ENCODE measurements at regions not wholly inside any gene's neighbourhood (a gene's known extent, or its start where the extent isn't known, plus 50 kb on each side); places are given as distances from the start of the nearest gene placed in this dataset.

DNA sequence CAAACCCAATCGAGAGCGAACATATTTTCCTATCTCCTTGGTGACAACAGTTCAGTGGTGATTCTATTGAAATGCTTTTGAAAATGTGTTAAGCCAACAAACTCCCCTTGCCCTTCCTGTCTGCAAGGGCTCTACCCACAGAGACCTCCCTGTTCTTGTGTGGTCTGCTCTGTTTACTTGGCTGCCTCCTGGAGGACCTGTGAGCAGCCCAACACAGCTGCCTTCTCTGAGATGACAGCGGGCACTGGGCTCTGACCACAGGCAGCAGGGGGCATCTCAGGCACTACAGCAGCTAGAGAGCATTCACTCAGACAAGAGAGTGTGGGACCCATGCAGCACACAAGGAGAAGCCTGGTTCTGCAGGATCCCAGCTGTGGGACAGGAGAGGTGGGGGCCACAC is 416.4 kb downstream of the TCERG1L start:
- no TSS peak for BruUV-seq (replicated peaks)
- H4K5ac ChIP-seq (ENCODE audit: low read depth, low read length) = no peak overlapping the region
- no peak overlapping the region for H3K9ac ChIP-seq (ENCODE audit: low read depth, low read length)
- POLR2A ChIA-PET (ENCODE audit: unreplicated experiment) = no interaction called here
- H4K8ac ChIP-seq (ENCODE audit: low read depth in 2 of 2, low read length in 2 of 2) = no peak overlapping the region
- DNase-seq = no peak
- H3K18ac ChIP-seq (ENCODE audit: low read depth, low read length) = no peak overlapping the region
- intact Hi-C loops (cut with micrococcal nuclease) (no loop called here), in situ Hi-C loops (cut with MboI; ENCODE audit: low sequenced_read_pairs) (no loop called here), dilution Hi-C loops (cut with HindIII; ENCODE audit: low sequenced_read_pairs, unreplicated experiment) (no loop called here)
- H3K4me2 ChIP-seq (ENCODE audit: low read depth, low read length) = no peak overlapping the region
- no peak overlapping the region for H4K91ac ChIP-seq (ENCODE audit: insufficient read depth, low read depth, low read length)
- H3K27ac ChIP-seq (ENCODE audit: insufficient read depth, low read length) = no peak overlapping the region
- no peak overlapping the region for H3K56ac ChIP-seq (ENCODE audit: extremely low read depth, insufficient read depth, low read length)
- H3K4me3 ChIP-seq (ENCODE audit: insufficient read depth, low read depth, low read length) = no peak overlapping the region
- no peak overlapping the region for H2AK5ac ChIP-seq (ENCODE audit: low read depth, low read length)
- no peak overlapping the region for H2BK20ac ChIP-seq (ENCODE audit: low read depth, low read length)
- CTCF ChIA-PET = no interaction called here
- H3K27me3 ChIP-seq (ENCODE audit: control insufficient read depth, insufficient read depth, low read length) = no peaks in the 10 kb centered on the region
- no peak overlapping the region for H3K4ac ChIP-seq (ENCODE audit: low read depth, low read length)
- no peak overlapping the region for H2AK9ac ChIP-seq (replicated peaks; ENCODE audit: low read depth, low read length, poor library complexity)
- no peaks in the 10 kb centered on the region for H3K79me1 ChIP-seq (ENCODE audit: low read depth in 1 of 2, low read length in 2 of 2)
- no peak overlapping the region for H3K14ac ChIP-seq (replicated peaks; ENCODE audit: low read depth, low read length)
- ATAC-seq (ENCODE audit: low read depth) = no peak
- TF ChIP-seq BHLHE40 (IDR thresholded peaks at IDR 0.05; ENCODE audit: low read depth, low read length) (no peak), NFE2L2 (IDR thresholded peaks at IDR 0.05; ENCODE audit: low read depth, low read length) (no peak), CEBPB (IDR thresholded peaks at IDR 0.05; ENCODE audit: low read depth, low read length) (no peak), RAD21 (IDR thresholded peaks at IDR 0.05; ENCODE audit: low read length) (no peak), RFX5 (IDR thresholded peaks at IDR 0.05; ENCODE audit: low read depth, low read length) (no peak), MAFK (IDR thresholded peaks at IDR 0.05; ENCODE audit: low read depth, low read length) (no peak), MAZ (IDR thresholded peaks at IDR 0.05; ENCODE audit: borderline replicate concordance, low read depth, low read length) (no peak), MXI1 (IDR thresholded peaks at IDR 0.05; ENCODE audit: borderline replicate concordance, low read depth, low read length) (no peak)
- TF ChIP-seq, protein P1, sequence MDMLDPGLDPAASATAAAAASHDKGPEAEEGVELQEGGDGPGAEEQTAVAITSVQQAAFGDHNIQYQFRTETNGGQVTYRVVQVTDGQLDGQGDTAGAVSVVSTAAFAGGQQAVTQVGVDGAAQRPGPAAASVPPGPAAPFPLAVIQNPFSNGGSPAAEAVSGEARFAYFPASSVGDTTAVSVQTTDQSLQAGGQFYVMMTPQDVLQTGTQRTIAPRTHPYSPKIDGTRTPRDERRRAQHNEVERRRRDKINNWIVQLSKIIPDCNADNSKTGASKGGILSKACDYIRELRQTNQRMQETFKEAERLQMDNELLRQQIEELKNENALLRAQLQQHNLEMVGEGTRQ (IDR thresholded peaks at IDR 0.05; ENCODE audit: low read depth, low read length) = no peak
- TF ChIP-seq, protein P2, sequence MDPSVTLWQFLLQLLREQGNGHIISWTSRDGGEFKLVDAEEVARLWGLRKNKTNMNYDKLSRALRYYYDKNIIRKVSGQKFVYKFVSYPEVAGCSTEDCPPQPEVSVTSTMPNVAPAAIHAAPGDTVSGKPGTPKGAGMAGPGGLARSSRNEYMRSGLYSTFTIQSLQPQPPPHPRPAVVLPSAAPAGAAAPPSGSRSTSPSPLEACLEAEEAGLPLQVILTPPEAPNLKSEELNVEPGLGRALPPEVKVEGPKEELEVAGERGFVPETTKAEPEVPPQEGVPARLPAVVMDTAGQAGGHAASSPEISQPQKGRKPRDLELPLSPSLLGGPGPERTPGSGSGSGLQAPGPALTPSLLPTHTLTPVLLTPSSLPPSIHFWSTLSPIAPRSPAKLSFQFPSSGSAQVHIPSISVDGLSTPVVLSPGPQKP (IDR thresholded peaks at IDR 0.05; ENCODE audit: borderline replicate concordance, low read depth, low read length) = no peak
- no peak overlapping the region for H2AFZ ChIP-seq (replicated peaks; ENCODE audit: low read length, poor library complexity)
- H3K9me1 ChIP-seq (ENCODE audit: insufficient read depth, low read length) = no peaks in the 10 kb centered on the region
- no peaks in the 10 kb centered on the region for H3K4me1 ChIP-seq (ENCODE audit: control insufficient read depth, insufficient read depth, low read length)
- no peak overlapping the region for H3K23ac ChIP-seq (ENCODE audit: low read depth, low read length)
- peaks cover 39% of the 10 kb centered on the region for H3K9me3 ChIP-seq (ENCODE audit: control insufficient read depth, insufficient read depth, low read length)
- no peak overlapping the region for H2BK5ac ChIP-seq (ENCODE audit: low read depth, low read length, poor library complexity, severe bottlenecking)
- no peak overlapping the region for H2BK15ac ChIP-seq (ENCODE audit: low read depth, low read length)
- no CpG with 5 or more reads among the region's 3 CpGs for WGBS, 2 experiments (ENCODE audit: extremely low coverage in 2 of 2, insufficient read length in 1 of 2)
- H4K20me1 ChIP-seq (ENCODE audit: insufficient read depth, low read length) = no peaks in the 10 kb centered on the region
- no peak overlapping the region for H2BK120ac ChIP-seq (ENCODE audit: low read depth, low read length)
- no peaks in the 10 kb centered on the region for H3K36me3 ChIP-seq (ENCODE audit: control insufficient read depth, insufficient read depth, low read length)
